HG02981 (cell line): ENCODE measurements at regions not wholly inside any gene's neighbourhood (a gene's known extent, or its start where the extent isn't known, plus 50 kb on each side); places are given as distances from the start of the nearest gene placed in this dataset.
"Not testable (repeated sequence)": the region's sequence is repeated elsewhere in the genome, so short reads cannot be mapped to it uniquely, and the experiment has no call there.

Experiments used
- ATAC-seq: cut with Tn5 transposase; IDR thresholded peaks from one replicate; pipeline ENCODE4 v1.9.1; 2021; ENCODE audit warnings: mild to moderate bottlenecking, moderate library complexity; ENCODE audit not compliant: unreplicated experiment

- ATAC-seq, result no peak
Observed at GRCh38 chr2:111250448-111251030, 129.8 kb downstream of the BCL2L11 start.

GRCh38 chr2:111251711-111252110 is 131.0 kb downstream of the BCL2L11 start:
- ATAC-seq, result no peak

GRCh38 chr2:111252436-111252835 is 131.7 kb downstream of the BCL2L11 start:
- no peak for ATAC-seq

GRCh38 chr2:111254916-111255315 is 134.2 kb downstream of the BCL2L11 start:
- not testable (repeated sequence) for ATAC-seq

- ATAC-seq, result not testable (repeated sequence)
Observed at GRCh38 chr2:111256628-111257027, 135.9 kb downstream of the BCL2L11 start.

- not testable (repeated sequence) for ATAC-seq
Observed at GRCh38 chr2:111257607-111258006, 136.9 kb downstream of the BCL2L11 start.

GRCh38 chr2:111258318-111258717 is 137.6 kb downstream of the BCL2L11 start:
- ATAC-seq, result not testable (repeated sequence)

GRCh38 chr2:111262627-111263379 is 142.1 kb downstream of the BCL2L11 start:
- ATAC-seq, result not testable (repeated sequence)

- not testable (repeated sequence) for ATAC-seq
Observed at GRCh38 chr2:111263380-111264017, 142.8 kb downstream of the BCL2L11 start.

- not testable (repeated sequence) for ATAC-seq
Observed at GRCh38 chr2:111264956-111265355, 144.2 kb downstream of the BCL2L11 start.

GRCh38 chr2:111266556-111266955 is 145.8 kb downstream of the BCL2L11 start:
- not testable (repeated sequence) for ATAC-seq

GRCh38 chr2:111267038-111267437 is 146.3 kb downstream of the BCL2L11 start:
- not testable (repeated sequence) for ATAC-seq

- not testable (repeated sequence) for ATAC-seq
Observed at GRCh38 chr2:111269761-111270323, 149.1 kb downstream of the BCL2L11 start.

- ATAC-seq, result not testable (repeated sequence)
Observed at GRCh38 chr2:111270569-111270968, 149.9 kb downstream of the BCL2L11 start.

- ATAC-seq, result not testable (repeated sequence)
Observed at GRCh38 chr2:111271647-111272304, 151.1 kb downstream of the BCL2L11 start.

GRCh38 chr2:111273007-111273406 is 152.3 kb downstream of the BCL2L11 start:
- ATAC-seq, result not testable (repeated sequence)

- ATAC-seq, result not testable (repeated sequence)
Observed at GRCh38 chr2:111275047-111275853, 154.5 kb downstream of the BCL2L11 start.

GRCh38 chr2:111275854-111276171 is 155.1 kb downstream of the BCL2L11 start:
- not testable (repeated sequence) for ATAC-seq

GRCh38 chr2:111278133-111278532 is 157.4 kb downstream of the BCL2L11 start:
- ATAC-seq, result not testable (repeated sequence)

- ATAC-seq, result not testable (repeated sequence)
Observed at GRCh38 chr2:111280709-111281286, 160.1 kb downstream of the BCL2L11 start.
